ENCODE measurements at regions not wholly inside any gene's neighbourhood (a gene's known extent, or its start where the extent isn't known, plus 50 kb on each side); places are given as distances from the start of the nearest gene placed in this dataset.

DNA sequence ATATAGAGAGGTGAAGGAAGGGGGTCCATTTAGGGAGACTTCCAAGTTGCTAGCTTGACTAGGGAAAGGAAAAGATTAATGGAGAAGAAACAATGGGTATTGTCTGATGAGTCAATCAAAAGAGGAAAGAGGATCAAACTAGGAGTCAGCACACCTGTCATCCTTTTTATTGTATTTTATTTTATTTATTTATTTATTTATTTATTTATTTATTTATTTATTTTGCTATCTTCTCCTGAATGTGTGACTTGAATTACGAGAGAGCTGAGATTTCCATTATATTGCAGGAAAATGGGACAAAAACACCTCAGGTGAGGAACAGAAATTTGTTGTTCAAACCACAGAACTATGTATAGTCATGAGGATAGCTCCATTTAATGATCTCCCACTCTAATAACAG is 58.9 kb downstream of the NUDT11 start:
- FAIRE-seq (no peak), DNase-seq (ENCODE audit: insufficient read length, low spot score) (no peak)
- TF ChIP-seq POLR2A (IDR thresholded peaks at IDR 0.05; ENCODE audit: low read depth, low read length): no peak
- TF ChIP-seq PAX5 (IDR thresholded peaks at IDR 0.05; ENCODE audit: insufficient read depth, low read length, severe bottlenecking): no peak
- TF ChIP-seq POU2F2 (IDR thresholded peaks at IDR 0.05; ENCODE audit: low read depth, low read length): no peak
- TF ChIP-seq POLR2AphosphoS5 (IDR thresholded peaks at IDR 0.05; ENCODE audit: low read depth, low read length): no peak
- no peak for TF ChIP-seq TAF1 (IDR thresholded peaks at IDR 0.05; ENCODE audit: low read depth, low read length)
- no peak for TF ChIP-seq SPI1 (IDR thresholded peaks at IDR 0.05; ENCODE audit: low read depth, low read length)

DNA sequence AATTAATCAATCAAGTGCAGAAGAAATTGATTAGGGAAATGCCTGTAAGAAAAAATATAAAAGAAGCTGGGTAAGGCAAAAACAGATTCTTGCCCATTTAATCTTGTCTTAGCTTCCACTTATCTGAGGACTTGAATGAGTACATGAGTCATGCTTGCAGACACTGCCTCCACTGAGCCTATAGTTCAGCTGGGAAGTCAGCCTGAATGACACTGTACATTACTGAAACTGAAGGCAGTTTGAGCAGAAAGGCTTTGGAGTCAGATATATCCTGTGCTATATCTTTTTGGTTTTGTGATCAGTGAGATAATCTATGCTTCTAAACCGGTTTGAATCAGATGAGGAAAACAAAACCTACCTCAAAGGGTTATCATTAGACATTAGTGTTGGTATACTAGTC is 61.3 kb downstream of the NUDT11 start:
- DNase-seq (ENCODE audit: insufficient read length, low spot score): no peak
- TF ChIP-seq POU2F2 (IDR thresholded peaks at IDR 0.05; ENCODE audit: low read depth, low read length): no peak
- no peak for TF ChIP-seq PAX5 (IDR thresholded peaks at IDR 0.05; ENCODE audit: insufficient read depth, low read length, severe bottlenecking)
- TF ChIP-seq SPI1 (IDR thresholded peaks at IDR 0.05; ENCODE audit: low read depth, low read length): no peak
- TF ChIP-seq TAF1 (IDR thresholded peaks at IDR 0.05; ENCODE audit: low read depth, low read length): no peak
- no peak for TF ChIP-seq POLR2AphosphoS5 (IDR thresholded peaks at IDR 0.05; ENCODE audit: low read depth, low read length)
- TF ChIP-seq POLR2A (IDR thresholded peaks at IDR 0.05; ENCODE audit: low read depth, low read length): no peak
- FAIRE-seq: no peak

DNA sequence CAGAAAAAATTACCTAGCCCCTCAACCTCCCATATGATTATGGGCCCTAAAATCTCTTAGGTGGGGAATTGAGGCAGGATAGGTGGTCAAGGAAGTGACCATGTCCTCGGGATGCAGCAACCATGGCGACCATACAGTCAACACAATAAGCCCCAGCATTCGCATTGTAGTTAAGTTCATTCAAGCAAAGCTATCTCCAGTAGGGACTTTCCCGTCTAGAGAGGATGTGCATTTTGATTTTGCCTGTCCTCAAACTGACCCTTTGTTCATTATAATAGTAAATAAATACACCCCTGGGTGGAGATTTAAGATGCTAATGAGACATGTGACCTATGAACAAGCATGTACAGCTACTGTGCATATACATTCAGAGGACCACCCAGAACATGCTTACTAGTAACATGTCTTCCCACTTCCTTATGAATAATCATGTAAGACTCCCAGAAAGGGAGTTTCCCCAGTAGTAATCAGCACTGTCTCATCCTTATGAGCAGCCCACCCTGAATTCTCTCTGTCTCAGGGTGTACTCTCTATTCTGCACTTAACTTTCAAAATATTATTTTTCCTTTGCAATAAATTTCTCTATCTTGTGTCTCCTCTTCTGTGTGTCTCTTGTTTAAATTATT is 74.3 kb downstream of the NUDT11 start:
- DNase-seq (ENCODE audit: insufficient read length, low spot score) (no peak), FAIRE-seq (no peak)
- TF ChIP-seq POLR2AphosphoS5 (IDR thresholded peaks at IDR 0.05; ENCODE audit: low read depth, low read length) (no peak), TAF1 (IDR thresholded peaks at IDR 0.05; ENCODE audit: low read depth, low read length) (no peak), POLR2A (IDR thresholded peaks at IDR 0.05; ENCODE audit: low read depth, low read length) (no peak), PAX5 (IDR thresholded peaks at IDR 0.05; ENCODE audit: insufficient read depth, low read length, severe bottlenecking) (no peak), POU2F2 (IDR thresholded peaks at IDR 0.05; ENCODE audit: low read depth, low read length) (no peak), SPI1 (IDR thresholded peaks at IDR 0.05; ENCODE audit: low read depth, low read length) (no peak)

DNA sequence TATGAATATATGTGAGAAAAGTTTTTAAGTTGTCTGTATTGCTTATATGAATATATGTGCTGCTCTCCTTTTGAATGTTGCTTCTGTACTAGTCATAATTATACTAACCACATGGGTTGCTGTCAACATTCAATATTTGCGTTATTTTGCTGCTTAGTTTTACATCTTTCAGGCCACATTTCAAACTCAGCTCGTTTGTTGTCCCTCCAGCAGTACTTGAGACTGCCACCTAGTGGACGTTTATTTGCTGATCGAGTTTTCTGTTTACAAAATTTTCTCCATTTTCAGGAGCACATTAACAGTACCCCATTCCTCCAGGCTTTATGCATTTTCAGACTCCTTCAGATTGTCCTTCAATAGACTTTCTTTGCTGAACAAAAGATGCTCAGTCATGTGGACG is 75.8 kb downstream of the NUDT11 start:
- FAIRE-seq: peak; percentile 60
- DNase-seq (ENCODE audit: insufficient read length, low spot score): no peak
- TF ChIP-seq SPI1 (IDR thresholded peaks at IDR 0.05; ENCODE audit: low read depth, low read length) (no peak), TAF1 (IDR thresholded peaks at IDR 0.05; ENCODE audit: low read depth, low read length) (no peak), POLR2AphosphoS5 (IDR thresholded peaks at IDR 0.05; ENCODE audit: low read depth, low read length) (no peak), POLR2A (IDR thresholded peaks at IDR 0.05; ENCODE audit: low read depth, low read length) (no peak), POU2F2 (IDR thresholded peaks at IDR 0.05; ENCODE audit: low read depth, low read length) (no peak), PAX5 (IDR thresholded peaks at IDR 0.05; ENCODE audit: insufficient read depth, low read length, severe bottlenecking) (no peak)

DNA sequence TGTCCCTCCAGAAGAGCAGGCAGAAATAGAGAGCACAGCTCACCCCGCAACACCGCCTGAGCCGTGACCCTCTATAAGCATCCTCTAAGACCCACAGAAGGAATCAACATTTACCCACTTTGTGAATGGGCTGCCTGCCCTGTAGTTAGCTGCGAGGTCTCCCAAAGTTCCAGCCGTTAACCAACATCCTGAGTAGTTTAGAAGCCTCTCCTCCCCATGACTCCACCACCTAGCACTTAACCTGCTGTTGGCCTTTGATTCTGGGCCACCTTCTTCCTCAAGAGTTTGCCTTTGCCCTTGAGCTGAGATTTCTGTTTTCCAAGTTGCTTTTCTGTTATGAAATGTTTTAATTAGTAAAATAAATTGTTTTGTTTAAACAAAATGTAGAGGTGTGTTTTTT is 75.8 kb downstream of the NUDT10 start:
- TF ChIP-seq PAX5 (IDR thresholded peaks at IDR 0.05; ENCODE audit: insufficient read depth, low read length, severe bottlenecking) (no peak), POLR2A (IDR thresholded peaks at IDR 0.05; ENCODE audit: low read depth, low read length) (no peak), SPI1 (IDR thresholded peaks at IDR 0.05; ENCODE audit: low read depth, low read length) (no peak), TAF1 (IDR thresholded peaks at IDR 0.05; ENCODE audit: low read depth, low read length) (no peak), POU2F2 (IDR thresholded peaks at IDR 0.05; ENCODE audit: low read depth, low read length) (no peak), POLR2AphosphoS5 (IDR thresholded peaks at IDR 0.05; ENCODE audit: low read depth, low read length) (no peak)
- FAIRE-seq: no peak
- no peak for DNase-seq (ENCODE audit: insufficient read length, low spot score)

DNA sequence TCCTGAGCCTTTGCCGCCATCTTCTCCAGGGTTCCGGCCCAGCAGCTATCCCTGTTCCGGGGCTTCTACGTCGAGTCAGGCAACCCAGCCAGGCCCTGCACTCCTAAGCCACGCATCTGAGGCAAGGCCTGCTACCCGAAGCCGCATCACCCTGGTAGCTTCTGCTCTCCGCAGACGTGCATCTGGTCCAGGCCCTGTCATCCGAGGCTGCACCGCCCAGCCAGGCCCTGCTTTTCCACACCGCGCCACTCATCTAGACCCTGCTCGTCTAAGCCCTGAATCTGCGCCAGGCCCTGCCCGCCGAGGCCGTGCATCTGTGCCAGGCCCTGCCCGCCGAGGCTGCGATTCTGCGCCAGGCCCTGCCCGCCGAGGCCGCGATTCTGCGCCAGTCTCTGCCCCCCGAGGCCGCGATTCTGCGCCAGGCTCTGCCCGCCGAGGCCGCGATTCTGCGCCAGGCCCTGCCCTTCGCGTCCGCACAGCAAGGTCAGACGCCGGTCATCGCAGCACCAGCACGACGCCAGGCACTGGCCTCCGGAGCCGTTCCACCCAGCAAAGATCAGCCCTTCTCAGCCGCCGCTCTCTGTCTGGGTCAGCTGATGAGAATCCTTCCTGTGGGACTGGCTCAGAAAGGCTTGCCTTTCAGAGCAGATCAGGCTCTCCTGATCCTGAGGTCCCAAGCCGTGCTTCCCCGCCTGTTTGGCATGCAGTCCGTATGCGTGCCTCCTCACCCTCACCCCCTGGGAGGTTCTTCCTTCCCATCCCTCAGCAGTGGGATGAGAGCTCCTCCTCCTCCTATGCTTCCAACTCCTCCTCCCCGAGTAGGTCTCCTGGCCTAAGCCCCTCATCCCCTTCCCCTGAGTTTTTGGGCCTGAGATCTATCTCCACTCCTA is 75.1 kb downstream of the NUDT10 start:
- no peak for DNase-seq (ENCODE audit: insufficient read length, low spot score)
- FAIRE-seq: no peak
- TF ChIP-seq SPI1 (IDR thresholded peaks at IDR 0.05; ENCODE audit: low read depth, low read length): no peak
- TF ChIP-seq PAX5 (IDR thresholded peaks at IDR 0.05; ENCODE audit: insufficient read depth, low read length, severe bottlenecking): no peak

DNA sequence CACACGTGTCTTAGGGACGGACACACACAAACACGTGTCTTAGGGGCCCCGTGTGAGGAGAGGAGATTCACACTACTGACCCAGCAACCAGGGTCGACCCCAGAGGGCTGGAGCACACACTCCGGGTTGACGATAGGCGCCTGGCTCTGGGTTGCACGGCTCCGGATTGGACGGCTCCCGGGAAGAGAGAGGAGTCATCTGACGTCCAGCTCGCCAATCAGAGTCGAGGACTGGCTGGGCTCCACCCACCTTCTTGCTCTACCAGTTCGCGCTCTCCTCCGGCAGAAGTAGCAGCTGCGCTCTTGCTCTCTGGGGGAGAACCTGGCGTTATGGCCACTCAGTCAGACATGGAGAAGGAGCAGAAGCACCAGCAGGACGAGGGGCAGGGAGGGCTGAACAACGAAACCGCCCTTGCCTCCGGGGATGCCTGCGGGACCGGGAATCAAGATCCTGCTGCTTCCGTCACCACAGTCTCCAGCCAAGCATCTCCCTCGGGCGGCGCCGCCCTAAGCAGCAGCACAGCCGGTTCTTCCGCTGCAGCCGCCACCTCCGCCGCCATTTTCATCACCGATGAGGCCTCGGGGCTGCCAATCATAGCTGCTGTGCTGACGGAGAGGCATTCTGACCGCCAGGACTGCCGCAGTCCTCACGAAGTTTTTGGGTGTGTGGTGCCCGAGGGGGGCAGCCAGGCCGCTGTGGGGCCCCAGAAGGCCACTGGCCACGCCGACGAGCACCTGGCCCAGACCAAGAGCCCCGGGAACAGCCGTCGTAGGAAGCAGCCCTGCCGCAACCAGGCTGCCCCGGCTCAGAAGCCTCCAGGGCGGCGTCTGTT is 74.3 kb downstream of the NUDT10 start:
- no peak for DNase-seq (ENCODE audit: insufficient read length, low spot score)
- no peak for FAIRE-seq
- TF ChIP-seq SPI1 (IDR thresholded peaks at IDR 0.05; ENCODE audit: low read depth, low read length) (no peak), PAX5 (IDR thresholded peaks at IDR 0.05; ENCODE audit: insufficient read depth, low read length, severe bottlenecking) (no peak), TAF1 (IDR thresholded peaks at IDR 0.05; ENCODE audit: low read depth, low read length) (no peak), POLR2AphosphoS5 (IDR thresholded peaks at IDR 0.05; ENCODE audit: low read depth, low read length) (no peak), POLR2A (IDR thresholded peaks at IDR 0.05; ENCODE audit: low read depth, low read length) (no peak), POU2F2 (IDR thresholded peaks at IDR 0.05; ENCODE audit: low read depth, low read length) (no peak)

DNA sequence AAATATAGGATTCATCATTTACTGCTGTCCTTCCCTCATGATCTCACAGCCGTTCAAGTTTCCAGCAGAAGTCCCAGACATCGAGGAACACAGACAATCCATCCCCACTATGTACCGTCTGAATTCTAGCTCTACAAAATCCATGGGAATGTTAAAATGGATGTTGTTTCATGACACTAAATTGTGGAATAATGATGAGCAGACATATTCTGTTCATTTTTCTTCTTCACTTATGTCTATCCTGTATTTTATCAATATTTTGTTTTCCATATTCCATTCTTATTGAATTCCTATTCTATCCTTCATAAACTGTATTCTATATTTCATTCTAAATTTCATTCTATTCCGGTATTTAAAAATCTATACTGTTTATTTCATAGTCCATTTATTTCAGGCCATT is 71.8 kb downstream of the NUDT10 start:
- no peak for FAIRE-seq
- no peak for TF ChIP-seq POLR2A (IDR thresholded peaks at IDR 0.05; ENCODE audit: low read depth, low read length)
- no peak for DNase-seq (ENCODE audit: insufficient read length, low spot score)
